ENCODE measurements at regions not wholly inside any gene's neighbourhood (a gene's known extent, or its start where the extent isn't known, plus 50 kb on each side); places are given as distances from the start of the nearest gene placed in this dataset.
"Not testable (repeated sequence)": the region's sequence is repeated elsewhere in the genome, so short reads cannot be mapped to it uniquely, and the experiment has no call there.

- intact Hi-C loops (cut with DNase I) = no loop called here
- Histone ChIP-seq H3K27ac (no peak overlapping the region), H3K27me3 (no peaks in the 10 kb centered on the region), H3K4me3 (no peak overlapping the region), H3K4me1 (no peaks in the 10 kb centered on the region), H3K9me3 (no peaks in the 10 kb centered on the region), H3K36me3 (no peaks in the 10 kb centered on the region)
- TF ChIP-seq CTCF (IDR thresholded peaks at IDR 0.05) (no peak), POLR2A (IDR thresholded peaks at IDR 0.05) (no peak), POLR2AphosphoS5 (IDR thresholded peaks at IDR 0.05; ENCODE audit: insufficient read depth in 1 of 2, low read depth in 1 of 2) (no peak)
- no peak for DNase-seq (ENCODE audit: extremely low spot score in 2 of 2)
Measured at GRCh38 chr6:21730533-21730932, 137.0 kb downstream of the SOX4 start.

- TF ChIP-seq POLR2AphosphoS5 (IDR thresholded peaks at IDR 0.05; ENCODE audit: insufficient read depth in 1 of 2, low read depth in 1 of 2) (no peak), CTCF (IDR thresholded peaks at IDR 0.05) (no peak), POLR2A (IDR thresholded peaks at IDR 0.05) (no peak)
- Histone ChIP-seq H3K4me3 (no peak overlapping the region), H3K9me3 (no peaks in the 10 kb centered on the region), H3K27me3 (no peaks in the 10 kb centered on the region), H3K4me1 (no peaks in the 10 kb centered on the region), H3K36me3 (no peaks in the 10 kb centered on the region), H3K27ac (no peak overlapping the region)
- no peak for DNase-seq (ENCODE audit: extremely low spot score in 2 of 2)
- intact Hi-C loops (cut with DNase I) = no loop called here
Measured at GRCh38 chr6:21731411-21732031, 138.0 kb downstream of the SOX4 start.

GRCh38 chr6:21732032-21732730 lies 138.6 kb downstream of the SOX4 start:
- H3K9me3 ChIP-seq; H3K4me1 ChIP-seq; H3K36me3 ChIP-seq; H3K4me3 ChIP-seq; intact Hi-C loops (cut with DNase I); H3K27me3 ChIP-seq; H3K27ac ChIP-seq; DNase-seq (ENCODE audit: extremely low spot score in 2 of 2): not testable (repeated sequence)

GRCh38 chr6:21732731-21733130 lies 139.2 kb downstream of the SOX4 start:
- H3K27ac ChIP-seq = no peak overlapping the region
- no peak for DNase-seq (ENCODE audit: extremely low spot score in 2 of 2)
- H3K27me3 ChIP-seq = no peaks in the 10 kb centered on the region
- TF ChIP-seq POLR2A (IDR thresholded peaks at IDR 0.05) (no peak), POLR2AphosphoS5 (IDR thresholded peaks at IDR 0.05; ENCODE audit: insufficient read depth in 1 of 2, low read depth in 1 of 2) (no peak), CTCF (IDR thresholded peaks at IDR 0.05) (no peak)
- no peaks in the 10 kb centered on the region for H3K4me1 ChIP-seq
- H3K36me3 ChIP-seq = no peaks in the 10 kb centered on the region
- H3K4me3 ChIP-seq = no peak overlapping the region
- no peaks in the 10 kb centered on the region for H3K9me3 ChIP-seq
- intact Hi-C loops (cut with DNase I) = no loop called here

GRCh38 chr6:21733311-21733710 lies 139.8 kb downstream of the SOX4 start:
- no peak for TF ChIP-seq CTCF (IDR thresholded peaks at IDR 0.05)
- no peak for TF ChIP-seq POLR2AphosphoS5 (IDR thresholded peaks at IDR 0.05; ENCODE audit: insufficient read depth in 1 of 2, low read depth in 1 of 2)
- no peak for TF ChIP-seq POLR2A (IDR thresholded peaks at IDR 0.05)
- Histone ChIP-seq H3K27me3 (no peaks in the 10 kb centered on the region), H3K27ac (no peak overlapping the region), H3K36me3 (no peaks in the 10 kb centered on the region), H3K9me3 (no peaks in the 10 kb centered on the region), H3K4me3 (no peak overlapping the region), H3K4me1 (no peaks in the 10 kb centered on the region)
- intact Hi-C loops (cut with DNase I) = no loop called here
- DNase-seq (ENCODE audit: extremely low spot score in 2 of 2) = no peak
